Spinal cord (tissue), 9 donors: ENCODE measurements at regions not wholly inside any gene's neighbourhood (a gene's known extent, or its start where the extent isn't known, plus 50 kb on each side); places are given as distances from the start of the nearest gene placed in this dataset.
"Not testable (repeated sequence)": the region's sequence is repeated elsewhere in the genome, so short reads cannot be mapped to it uniquely, and the experiment has no call there.

Source experiments
- DNase-seq, 6 donors: peaks; one replicate each; pipeline versions ENCODE4 v3.0.0 to v3.0.0-alpha.2; 2013 to 2015; ENCODE audit warnings: low spot score in 6 of 6, low read depth in 4 of 6
- H3K27ac ChIP-seq: one replicate; pipeline ENCODE4 v1.5.1; 2013; ENCODE audit warnings: low read depth, low read length, control low read depth
- H3K27me3 ChIP-seq: one replicate; pipeline ENCODE4 v1.6.1; 2013; ENCODE audit warnings: low read length; ENCODE audit not compliant: control insufficient read depth, insufficient read depth
- H3K36me3 ChIP-seq: one replicate; pipeline ENCODE4 v1.6.1; 2013; ENCODE audit warnings: low read length; ENCODE audit not compliant: control insufficient read depth, insufficient read depth
- H3K4me1 ChIP-seq: one replicate; pipeline ENCODE4 v1.6.1; 2013; ENCODE audit warnings: low read length; ENCODE audit not compliant: control insufficient read depth, insufficient read depth
- H3K4me3 ChIP-seq: one replicate; pipeline ENCODE4 v1.5.1; 2013; ENCODE audit warnings: low read depth, low read length, control low read depth
- H3K9me3 ChIP-seq: one replicate; pipeline ENCODE4 v1.6.1; 2013; ENCODE audit warnings: low read length; ENCODE audit not compliant: control insufficient read depth, insufficient read depth
- WGBS: methylation state at CpG from one replicate; pipeline ENCODE4 v1.1.5; 2013; ENCODE audit warnings: missing lambda C conversion rate; ENCODE audit not compliant: insufficient coverage; 5-methylcytosine and 5-hydroxymethylcytosine counted together
- donor health status: healthy.

DNA sequence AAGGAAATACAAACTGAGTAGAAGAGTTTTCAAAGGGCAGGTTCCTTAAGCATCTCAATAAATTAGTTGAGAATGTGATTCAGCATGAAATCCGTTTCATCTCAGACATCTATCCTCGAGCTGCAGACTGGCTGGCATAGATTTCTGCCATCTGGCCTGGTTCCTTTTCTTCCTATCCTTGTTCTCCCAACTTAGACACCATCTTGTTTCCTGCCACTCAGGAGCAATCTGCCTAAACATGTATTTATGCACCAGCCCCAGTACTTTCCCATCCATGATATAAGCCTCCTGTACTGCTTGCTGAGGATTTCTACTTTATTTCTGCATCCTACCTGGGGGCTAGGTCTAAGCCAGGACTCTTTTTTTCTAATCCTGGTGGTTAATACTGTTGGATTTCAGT, 359.1 kb upstream of the C11orf87 start:
- DNase-seq: peak in 1 of 6 donors; percentile 79
- Histone ChIP-seq H3K27ac (no peak overlapping the region), H3K4me3 (no peak overlapping the region), H3K9me3 (no peaks in the 10 kb centered on the region), H3K27me3 (no peaks in the 10 kb centered on the region), H3K36me3 (no peaks in the 10 kb centered on the region), H3K4me1 (no peaks in the 10 kb centered on the region)
- 75% methylated on average over 2 of the region's 2 CpGs for WGBS

DNA sequence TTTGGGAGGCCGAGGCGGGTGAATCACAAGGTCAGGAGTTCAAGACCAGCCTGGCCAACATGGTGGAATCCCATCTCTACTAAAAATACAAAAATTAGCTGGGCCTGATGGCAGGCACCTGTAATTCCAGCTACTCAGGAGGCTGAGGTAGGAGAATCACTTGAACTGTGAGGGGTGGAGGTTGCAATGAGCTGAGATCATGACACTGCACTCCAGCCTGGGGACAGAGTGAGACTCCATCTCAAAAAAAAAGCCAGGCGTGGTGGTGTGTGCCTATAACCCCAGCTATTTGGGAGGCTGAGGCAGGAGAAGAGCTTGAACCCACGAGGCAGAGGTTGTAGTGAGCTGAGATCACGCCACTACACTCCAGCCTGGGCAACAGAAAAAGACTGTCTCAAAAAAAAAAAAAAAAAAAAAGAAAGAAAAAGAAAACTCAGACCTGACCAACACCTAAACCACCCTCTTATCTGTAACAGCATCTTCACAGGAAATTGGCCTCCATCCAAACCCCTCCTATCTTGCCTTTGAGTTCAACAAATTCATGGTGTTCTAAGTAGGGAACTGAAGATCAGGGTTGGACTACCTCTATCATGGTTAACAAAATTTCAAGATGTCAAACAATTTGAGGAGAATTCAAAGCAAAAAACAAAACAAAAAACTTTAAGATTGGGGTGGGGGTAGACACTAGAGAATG, 357.2 kb upstream of the C11orf87 start:
- WGBS: 100% methylated on average over 1 of the region's 5 CpGs

DNA sequence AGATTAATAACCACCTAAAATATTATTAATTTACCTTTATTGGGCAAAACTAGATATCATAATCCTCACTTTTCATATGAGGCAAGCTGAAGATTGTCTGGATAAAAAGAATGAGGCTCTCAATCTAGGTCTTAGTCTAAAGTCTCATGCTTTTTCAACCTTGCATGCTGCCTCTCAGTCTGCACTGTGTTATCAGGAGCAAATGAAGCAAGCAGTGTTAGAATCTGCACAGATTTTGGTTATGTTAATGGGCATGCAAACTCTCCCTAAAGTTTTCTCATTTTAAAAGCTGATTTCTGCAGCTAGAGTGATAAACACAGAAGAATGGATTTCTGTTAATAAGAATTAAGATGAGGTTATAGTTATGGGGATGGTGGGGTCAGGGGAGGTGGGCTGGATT, 350.7 kb upstream of the C11orf87 start:
- H3K27me3 ChIP-seq: no peaks in the 10 kb centered on the region
- no peaks in the 10 kb centered on the region for H3K36me3 ChIP-seq
- no peak overlapping the region for H3K4me3 ChIP-seq
- no peaks in the 10 kb centered on the region for H3K9me3 ChIP-seq
- H3K4me1 ChIP-seq: no peaks in the 10 kb centered on the region
- H3K27ac ChIP-seq: no peak overlapping the region
- DNase-seq: no peak

More for the DNA sequence above, 357.2 kb upstream of the C11orf87 start:
- not testable (repeated sequence) for H3K4me1 ChIP-seq, H3K27me3 ChIP-seq, H3K4me3 ChIP-seq, DNase-seq, H3K9me3 ChIP-seq, H3K27ac ChIP-seq, H3K36me3 ChIP-seq

DNA sequence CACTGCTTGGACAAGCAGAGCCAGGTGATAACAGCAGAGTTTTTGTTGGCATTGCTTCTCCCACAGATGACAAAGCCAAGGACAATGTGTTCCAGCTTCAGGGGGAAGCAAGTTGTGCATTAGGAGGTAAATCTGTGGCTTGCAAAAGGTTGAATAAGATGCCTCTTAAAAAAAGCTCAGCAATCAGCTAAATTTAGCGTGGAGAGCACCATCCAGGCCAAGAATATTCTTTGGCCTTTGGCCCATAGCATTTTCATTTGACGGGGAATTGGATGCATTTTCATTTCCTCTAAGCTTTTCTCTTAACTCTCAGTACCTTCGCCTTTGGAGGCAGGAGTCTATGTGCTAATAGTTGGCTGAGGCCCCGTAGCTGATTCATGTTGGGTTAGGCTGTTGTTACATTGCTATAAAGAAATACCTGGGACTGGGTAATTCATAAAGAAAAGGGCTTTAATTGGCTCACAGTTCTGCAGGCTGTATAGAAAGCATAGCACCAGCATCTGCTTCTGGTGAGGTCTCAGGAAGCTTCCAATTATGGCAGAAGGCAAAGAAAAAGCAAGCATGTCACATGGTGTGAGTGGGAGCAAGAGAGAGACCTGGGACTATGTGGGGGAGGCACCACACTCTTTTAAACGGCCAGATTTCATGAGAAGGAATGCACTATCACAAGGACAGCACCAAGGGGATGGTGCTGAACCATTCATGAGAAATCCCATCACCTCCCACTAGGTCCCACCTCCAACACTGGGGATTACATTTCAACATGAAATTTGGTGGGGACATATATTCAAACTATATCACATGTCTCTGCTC, 350.1 kb upstream of the C11orf87 start:
- no peak overlapping the region for H3K4me3 ChIP-seq
- no peaks in the 10 kb centered on the region for H3K36me3 ChIP-seq
- no peaks in the 10 kb centered on the region for H3K4me1 ChIP-seq
- H3K27me3 ChIP-seq: no peaks in the 10 kb centered on the region
- no peak overlapping the region for H3K27ac ChIP-seq
- H3K9me3 ChIP-seq: no peaks in the 10 kb centered on the region
- peak in 1 of 6 donors; percentile 59 for DNase-seq
- 60% methylated on average over 1 of the region's 5 CpGs for WGBS

GRCh38 chr11:109073032-109073822, 348.8 kb upstream of the C11orf87 start:
- Histone ChIP-seq H3K36me3 (no peaks in the 10 kb centered on the region), H3K4me3 (no peak overlapping the region), H3K9me3 (no peaks in the 10 kb centered on the region), H3K27ac (no peak overlapping the region), H3K4me1 (no peaks in the 10 kb centered on the region), H3K27me3 (no peaks in the 10 kb centered on the region)
- WGBS: 100% methylated on average over 2 of the region's 4 CpGs
- DNase-seq: no peak

DNA sequence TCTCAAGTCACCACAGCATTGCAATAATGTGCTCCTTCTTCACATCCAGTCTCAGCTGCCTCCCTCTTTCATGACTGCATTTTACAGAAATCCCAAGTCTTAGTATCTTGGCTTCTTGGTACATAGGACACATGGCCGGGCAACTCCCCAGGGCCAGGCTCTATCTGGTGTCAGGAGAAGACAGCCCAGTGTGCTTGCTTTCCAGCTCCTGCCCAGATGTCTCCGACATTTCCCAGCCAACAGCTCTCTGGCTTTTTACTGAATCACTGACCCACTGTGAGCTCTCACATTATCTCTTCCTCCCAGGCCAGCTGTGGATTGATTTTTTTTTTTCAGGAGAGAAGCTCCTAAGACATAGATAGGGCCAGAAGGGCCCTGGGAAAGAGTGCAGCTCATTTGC, 346.0 kb upstream of the C11orf87 start:
- DNase-seq: no peak
- 53% methylated on average over 1 of the region's 2 CpGs for WGBS
- no peaks in the 10 kb centered on the region for H3K27me3 ChIP-seq
- no peak overlapping the region for H3K4me3 ChIP-seq
- H3K27ac ChIP-seq: no peak overlapping the region
- H3K9me3 ChIP-seq: no peaks in the 10 kb centered on the region
- H3K36me3 ChIP-seq: no peaks in the 10 kb centered on the region
- no peaks in the 10 kb centered on the region for H3K4me1 ChIP-seq

GRCh38 chr11:109076870-109077269, 345.1 kb upstream of the C11orf87 start:
- Histone ChIP-seq H3K4me1 (no peaks in the 10 kb centered on the region), H3K36me3 (no peaks in the 10 kb centered on the region), H3K27me3 (no peaks in the 10 kb centered on the region), H3K27ac (no peak overlapping the region), H3K4me3 (no peak overlapping the region), H3K9me3 (no peaks in the 10 kb centered on the region)
- whole genome bisulfite sequencing: no CpG with 5 or more reads among the region's 2 CpGs
- DNase-seq: no peak

DNA sequence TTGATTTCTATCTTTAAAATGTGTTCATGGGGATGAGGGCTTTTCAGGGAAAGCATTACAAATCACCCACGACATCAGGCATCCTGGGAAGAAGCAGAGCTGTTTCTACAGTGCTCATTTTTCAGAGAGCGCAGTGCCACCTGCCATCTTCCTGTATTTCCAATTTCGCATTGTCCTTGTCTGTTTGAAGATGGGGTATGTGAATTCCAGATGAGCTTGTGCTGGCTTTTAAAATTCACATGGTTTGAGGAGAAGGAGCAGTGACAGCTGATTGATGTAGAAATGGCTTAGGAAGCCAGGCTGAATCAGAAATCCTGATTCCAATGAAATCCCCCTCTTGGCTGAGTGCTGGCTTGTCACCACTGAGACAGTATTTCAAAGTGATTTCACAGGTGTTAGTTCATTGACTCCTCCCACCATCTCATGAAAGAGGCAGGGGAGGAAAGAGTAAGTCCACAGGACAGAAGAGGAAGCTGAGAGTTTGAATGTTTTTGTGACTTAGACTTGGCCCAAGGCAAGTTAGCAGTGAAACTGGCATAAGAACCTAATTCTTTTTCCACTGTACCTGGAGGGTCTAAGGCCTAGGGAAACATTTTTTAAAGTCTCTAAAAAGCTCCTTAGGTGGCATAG, 344.6 kb upstream of the C11orf87 start:
- peak in 1 of 6 donors; percentile 70 for DNase-seq
- H3K4me1 ChIP-seq: no peaks in the 10 kb centered on the region
- WGBS: 71% methylated on average over 3 of the region's 3 CpGs
- H3K4me3 ChIP-seq: no peak overlapping the region
- H3K27me3 ChIP-seq: no peaks in the 10 kb centered on the region
- no peak overlapping the region for H3K27ac ChIP-seq
- H3K36me3 ChIP-seq: no peaks in the 10 kb centered on the region
- H3K9me3 ChIP-seq: no peaks in the 10 kb centered on the region

DNA sequence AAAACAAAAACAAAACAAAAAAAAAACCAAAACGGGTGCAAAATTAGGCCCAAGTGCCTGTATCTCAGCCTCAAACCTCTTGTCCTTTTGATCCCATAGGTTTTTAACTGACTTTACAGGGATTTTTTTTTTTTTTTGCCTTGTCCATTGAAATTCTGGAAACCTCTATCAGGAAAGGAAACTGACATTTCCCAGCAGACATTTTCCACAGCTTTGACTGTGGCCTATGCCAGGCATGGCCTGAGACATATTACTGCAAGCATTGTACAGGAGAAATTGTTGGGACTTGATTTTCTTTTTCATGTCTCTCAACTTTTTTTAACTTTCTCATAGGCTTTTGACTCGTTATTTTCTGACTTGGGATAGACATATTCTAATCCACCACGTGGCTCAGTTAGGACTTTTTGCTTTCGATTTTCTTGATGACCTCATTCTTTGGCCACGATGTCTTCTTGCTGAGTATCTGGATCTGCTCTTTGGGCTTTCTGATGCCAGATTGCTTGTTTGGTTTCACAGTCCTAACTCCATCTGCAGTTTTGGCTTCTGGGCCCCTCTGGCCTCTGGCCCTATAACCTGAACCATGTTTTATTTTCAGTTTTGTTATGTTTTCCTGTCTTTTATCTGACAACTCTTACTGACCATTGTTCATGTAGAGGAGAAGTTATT, 336.1 kb upstream of the C11orf87 start:
- Histone ChIP-seq H3K9me3 (no peaks in the 10 kb centered on the region), H3K4me3 (no peak overlapping the region), H3K27ac (no peak overlapping the region), H3K4me1 (no peaks in the 10 kb centered on the region), H3K27me3 (no peaks in the 10 kb centered on the region), H3K36me3 (no peaks in the 10 kb centered on the region)
- WGBS: 88% methylated on average over 5 of the region's 5 CpGs
- no peak for DNase-seq
